Kidney tubule cell (primary cell): ENCODE measurements at regions not wholly inside any gene's neighbourhood (a gene's known extent, or its start where the extent isn't known, plus 50 kb on each side); places are given as distances from the start of the nearest gene placed in this dataset.
A peak's percentile ranks its signal among the peaks of the same experiment; 100 is the strongest.
"Not testable (repeated sequence)": the region's sequence is repeated elsewhere in the genome, so short reads cannot be mapped to it uniquely, and the experiment has no call there.

ENCODE experiments used
- DNase-seq: peaks from one replicate; pipeline ENCODE4 v3.0.0-alpha.2; 2018; ENCODE audit warnings: low spot score

DNA sequence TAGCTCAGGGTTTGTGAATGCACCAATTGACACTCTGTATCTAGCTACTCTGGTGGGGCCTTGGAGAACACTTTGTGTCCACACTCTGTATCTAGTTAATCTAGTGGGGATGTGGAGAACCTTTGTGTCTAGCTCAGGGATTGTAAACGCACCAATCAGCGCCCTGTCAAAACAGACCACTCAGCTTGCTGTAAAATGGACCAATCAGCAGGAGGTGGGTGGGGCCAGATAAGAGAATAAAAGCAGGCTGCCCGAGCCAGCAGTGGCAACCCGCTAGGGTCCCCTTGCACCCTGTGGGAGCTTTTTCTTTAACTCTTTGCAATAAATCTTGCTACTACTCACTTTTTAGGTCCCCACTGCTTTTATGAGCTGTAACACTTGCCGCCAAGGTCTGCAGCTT, 115.6 kb upstream of the MBNL1 start:
- DNase-seq = not testable (repeated sequence)

DNA sequence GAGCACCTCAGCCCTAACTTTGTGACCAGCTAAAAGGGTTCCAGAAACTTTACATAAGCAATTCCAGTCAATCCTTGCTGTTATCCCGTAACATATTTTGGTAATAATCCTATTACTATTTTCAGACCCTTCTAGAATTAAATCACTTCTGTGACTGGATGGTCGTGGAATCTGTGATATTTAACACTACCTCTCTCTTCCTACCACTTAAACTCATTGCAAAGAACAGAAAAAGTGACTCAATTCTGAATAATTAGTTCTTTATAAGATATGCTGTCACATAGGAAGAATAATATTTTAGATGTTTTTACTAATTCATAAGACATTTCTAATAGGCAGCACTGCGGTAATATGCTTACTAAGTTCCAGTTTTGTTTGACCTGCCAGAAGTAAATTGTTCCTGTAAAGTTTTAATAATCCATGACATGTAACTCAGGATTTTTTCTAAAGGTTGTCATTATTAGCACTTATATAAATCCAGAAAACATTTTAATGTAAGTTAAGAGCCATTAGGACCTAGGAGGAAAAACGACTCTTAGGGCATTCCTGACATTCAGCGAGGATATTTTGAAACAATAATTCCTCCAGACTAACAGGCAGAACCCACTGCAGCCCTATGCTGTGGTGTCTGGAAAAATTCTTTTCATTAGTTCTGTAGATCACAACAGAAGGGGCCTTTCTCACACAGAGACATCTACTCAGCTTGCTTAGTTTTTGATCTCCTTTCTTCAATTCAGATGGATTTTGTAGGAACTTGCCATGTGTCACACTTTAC, 113.3 kb upstream of the MBNL1 start:
- DNase-seq = no peak

DNA sequence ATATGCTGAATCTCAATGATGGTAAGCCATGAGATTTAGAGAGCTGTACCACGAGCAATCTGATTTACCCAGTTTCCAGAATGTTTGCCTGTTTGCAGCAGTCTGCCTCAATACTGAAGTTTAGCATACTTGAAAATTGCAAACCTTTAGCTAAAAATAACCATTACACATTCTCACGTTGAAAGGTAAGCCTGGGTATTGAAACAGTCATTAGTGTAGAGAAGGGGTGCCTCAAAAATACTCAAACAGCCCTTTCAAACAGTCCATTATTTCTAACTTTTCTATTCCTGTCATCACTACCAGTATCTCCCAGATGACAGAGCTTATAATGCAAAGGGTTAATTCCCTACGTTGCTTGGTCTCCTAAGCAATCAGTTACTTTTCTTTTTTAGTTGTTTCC, 111.8 kb upstream of the MBNL1 start:
- no peak for DNase-seq

DNA sequence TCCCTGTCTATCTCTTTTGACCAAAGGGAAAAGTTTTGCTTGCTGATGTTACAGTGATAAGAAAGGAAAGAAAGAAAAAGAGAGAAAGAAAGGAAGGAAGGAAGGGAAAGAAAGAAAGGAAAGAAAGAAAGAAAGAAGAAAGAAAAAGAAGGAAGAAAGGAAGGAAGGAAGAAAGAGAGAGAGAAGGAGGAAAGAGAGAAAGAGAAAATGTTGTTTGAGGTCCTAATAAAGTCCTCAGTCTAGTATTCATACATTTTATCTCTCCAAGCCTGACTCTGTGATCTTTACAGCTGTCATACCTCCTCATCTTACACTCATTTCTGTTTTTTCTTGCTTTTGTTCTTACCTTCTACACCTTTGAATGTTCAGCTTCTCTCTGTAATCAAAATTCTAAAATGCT, 111.4 kb upstream of the MBNL1 start:
- no peak for DNase-seq

DNA sequence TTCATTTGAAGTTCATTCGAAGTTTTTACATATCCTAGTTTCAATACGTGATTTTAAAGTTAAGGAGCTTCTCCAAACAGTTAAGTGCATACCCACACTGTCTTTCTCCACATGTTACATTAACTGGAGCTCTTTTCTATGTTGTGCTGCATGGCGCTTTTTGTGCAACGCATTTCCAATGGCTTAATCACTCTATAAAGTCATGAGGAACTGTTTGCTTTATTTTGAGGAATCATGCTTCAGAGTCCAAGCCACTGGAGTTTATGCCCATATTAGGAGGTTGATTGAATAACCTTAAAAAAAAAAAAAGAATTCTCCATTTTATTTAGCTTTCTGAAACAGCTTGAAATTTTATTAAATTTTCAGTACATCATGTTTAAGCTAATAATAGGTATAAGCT, 109.4 kb upstream of the MBNL1 start:
- peak; percentile 53 for DNase-seq

DNA sequence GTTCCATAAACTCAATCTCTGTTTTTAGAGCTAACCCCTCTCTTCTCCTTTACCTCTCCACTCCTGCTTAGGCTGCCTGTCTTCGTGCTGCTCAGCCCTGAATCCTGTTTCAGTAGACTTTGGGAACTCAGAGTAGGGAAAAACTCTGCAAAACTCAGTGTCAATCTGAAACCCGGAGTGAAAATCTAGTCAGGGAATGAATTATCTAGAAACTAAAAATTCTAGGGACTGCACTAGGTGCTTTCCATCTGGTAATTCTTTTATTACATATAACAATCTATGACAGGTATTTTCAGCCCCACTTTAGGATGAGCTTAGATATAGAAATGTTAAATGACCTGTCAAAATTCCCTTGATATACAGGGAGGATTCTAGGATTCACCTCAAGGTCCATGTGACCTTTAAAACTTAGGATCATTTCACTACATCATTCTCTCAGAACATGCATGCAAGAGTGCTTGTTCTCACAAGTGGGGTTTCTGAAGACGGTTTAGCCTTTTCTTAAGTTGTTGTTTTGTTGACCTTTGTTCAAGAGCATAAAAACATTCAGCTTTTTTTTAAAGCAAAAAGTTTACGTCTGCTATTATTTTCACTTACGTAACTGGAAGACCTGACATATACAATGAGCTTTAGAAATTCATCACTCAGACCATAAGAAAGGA, 108.2 kb upstream of the MBNL1 start:
- DNase-seq = no peak

DNA sequence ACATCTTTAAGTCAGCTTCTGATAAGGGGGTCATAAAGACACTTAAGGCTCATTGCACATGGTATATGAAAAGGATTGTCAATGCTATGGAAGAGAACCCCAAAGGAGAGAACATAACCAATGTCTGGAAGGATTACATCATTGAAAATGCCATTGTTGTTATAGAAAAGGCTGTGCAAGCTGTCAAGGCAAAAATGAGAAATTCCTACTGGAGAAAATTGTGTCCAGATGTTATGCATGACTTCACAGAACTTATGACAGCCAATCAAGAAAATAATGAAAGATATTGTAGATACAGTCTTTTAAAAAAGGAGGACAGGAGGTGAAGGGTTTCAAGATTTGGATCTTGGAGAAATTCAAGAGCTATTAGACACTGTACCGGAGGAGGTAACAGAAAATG, 96.3 kb upstream of the MBNL1 start:
- DNase-seq = no peak

DNA sequence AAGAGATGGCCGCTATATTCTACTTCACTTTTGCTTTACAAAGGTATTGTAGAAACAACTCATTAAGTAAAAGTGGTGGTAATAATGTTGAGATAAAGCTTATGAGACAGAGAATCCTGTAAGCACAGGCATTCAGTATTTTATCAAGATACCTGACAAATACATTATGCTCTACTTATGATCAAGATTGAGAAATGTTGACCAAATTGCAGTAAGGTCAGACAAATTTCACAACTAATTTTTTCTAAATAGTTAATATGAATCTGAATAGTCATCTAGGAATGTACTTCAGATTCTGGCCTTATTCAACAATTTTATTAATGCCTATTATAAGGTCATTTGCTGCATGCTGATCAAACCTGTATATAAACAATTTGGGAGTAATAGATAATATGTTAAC, 95.1 kb upstream of the MBNL1 start:
- no peak for DNase-seq

DNA sequence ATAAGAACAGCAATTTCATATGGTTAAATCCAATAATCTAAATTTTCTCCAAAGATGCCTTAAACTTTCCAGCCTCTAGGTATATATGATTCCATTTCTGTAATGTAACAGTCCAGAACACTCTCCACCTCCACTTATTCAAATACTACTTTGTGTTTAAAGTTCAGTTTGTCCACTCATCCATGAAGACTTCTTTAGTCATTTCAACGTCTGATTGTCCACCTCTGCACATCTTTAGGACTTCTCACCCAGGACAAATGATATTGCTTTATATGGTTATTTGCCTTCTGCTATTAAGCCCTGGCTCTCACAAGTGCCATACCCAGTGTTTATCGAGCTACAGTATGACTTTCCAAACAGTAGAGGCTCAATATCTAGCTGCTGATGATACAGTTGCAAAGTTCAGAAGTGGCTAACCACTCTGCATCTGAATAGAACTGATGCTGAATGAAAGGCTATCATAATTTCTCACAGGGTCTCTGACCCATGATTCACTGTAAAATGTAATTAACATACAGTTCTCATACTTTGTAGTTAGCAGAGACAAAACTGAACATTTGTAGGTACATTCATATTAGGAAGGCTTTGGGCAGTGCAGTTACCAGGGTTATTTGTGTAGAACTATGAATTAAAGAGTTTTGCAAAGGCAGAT, 93.7 kb upstream of the MBNL1 start:
- peak; percentile 35 for DNase-seq

DNA sequence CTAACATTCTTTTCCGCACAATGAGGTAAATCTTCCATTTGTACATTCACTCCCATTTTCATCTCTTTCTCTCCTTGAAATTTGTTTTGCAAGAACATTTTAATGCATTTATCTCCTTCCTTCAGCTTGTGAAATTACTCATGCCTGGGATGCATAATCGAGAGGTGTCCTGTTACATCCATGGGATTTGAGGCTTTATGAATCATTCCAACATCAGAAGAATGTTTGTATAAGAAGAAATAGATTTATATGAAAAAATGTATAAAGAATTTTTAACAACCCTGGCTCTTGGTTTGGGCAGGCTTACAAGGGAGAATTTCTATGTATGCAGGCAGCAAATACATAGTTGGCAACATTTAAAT, 93.2 kb upstream of the MBNL1 start:
- DNase-seq = peak; percentile 42

DNA sequence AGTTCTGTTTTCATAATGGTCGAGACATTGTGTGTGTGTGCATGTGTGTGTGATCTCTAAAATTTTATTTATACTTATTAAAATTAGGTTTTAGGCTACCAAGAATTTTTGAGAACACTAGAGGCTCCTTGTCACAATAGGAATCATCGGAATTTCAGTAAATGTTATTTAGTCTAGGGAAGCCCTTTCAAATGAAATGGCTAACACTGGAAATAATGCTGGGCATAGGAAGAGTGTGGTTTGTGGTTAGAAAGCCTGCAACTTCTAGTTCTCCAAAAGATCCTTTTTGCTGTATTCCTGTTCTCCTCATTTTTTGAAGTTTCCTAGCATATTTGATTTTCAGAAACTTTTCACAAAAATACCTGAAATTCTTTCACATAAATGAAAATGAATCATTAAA, 92.5 kb upstream of the MBNL1 start:
- no peak for DNase-seq

DNA sequence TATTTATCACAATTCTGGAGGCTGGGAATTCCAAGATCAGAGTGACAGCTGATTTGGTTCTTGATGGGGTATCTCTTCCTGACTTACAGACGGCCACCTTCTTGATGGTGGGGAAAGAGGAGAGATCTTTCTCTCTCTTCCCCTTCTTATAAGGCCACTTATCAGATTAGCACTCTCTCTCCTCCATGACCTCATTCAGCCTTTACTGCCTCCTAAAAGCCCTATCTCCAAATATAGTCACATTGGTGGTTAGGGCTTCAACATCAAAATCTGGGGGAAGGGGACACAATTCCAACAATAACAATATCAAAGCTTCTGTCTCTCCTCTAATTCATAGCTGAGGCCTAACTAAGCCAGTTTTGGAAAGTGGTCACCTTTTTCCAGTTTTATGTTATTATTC, 91.7 kb upstream of the MBNL1 start:
- DNase-seq = no peak

DNA sequence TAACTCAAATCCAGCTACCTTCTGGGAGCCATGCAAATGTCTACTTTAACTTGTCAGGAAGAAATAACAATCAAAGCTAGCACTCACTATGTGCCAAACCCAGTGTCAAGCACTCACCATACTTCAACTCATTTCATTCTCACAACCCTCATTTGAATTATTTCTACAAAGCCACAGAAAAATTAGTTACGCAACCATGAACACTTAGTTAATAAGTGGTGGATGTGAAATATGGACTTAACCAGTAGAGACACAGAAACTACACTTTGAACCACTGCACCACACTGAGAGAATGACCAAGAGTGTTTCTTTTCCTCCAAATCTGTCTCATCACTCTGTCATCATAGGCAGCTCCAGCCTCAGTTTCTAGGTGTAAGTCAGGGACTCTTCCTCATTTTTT, 91.0 kb upstream of the MBNL1 start:
- DNase-seq = peak; percentile 55

DNA sequence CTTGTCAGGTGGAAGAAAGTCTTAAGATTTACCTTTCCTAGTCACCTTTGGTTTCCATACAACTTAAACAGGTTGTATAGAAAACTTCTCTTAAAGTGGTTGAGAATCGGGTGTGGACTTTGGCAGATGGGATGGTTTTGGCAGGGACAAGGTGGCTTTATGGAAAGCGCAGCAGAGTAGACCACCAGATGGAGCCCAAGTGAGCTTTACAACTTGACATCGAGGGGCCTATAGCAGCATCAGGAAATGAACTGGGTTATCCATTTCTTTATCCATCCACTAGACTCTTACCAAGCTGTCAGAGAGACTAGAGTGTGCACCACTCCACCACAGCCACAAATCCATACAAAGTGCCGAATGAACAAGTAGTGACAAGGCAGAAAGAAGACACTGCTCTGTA, 85.3 kb upstream of the MBNL1 start:
- peak; percentile 25 for DNase-seq

DNA sequence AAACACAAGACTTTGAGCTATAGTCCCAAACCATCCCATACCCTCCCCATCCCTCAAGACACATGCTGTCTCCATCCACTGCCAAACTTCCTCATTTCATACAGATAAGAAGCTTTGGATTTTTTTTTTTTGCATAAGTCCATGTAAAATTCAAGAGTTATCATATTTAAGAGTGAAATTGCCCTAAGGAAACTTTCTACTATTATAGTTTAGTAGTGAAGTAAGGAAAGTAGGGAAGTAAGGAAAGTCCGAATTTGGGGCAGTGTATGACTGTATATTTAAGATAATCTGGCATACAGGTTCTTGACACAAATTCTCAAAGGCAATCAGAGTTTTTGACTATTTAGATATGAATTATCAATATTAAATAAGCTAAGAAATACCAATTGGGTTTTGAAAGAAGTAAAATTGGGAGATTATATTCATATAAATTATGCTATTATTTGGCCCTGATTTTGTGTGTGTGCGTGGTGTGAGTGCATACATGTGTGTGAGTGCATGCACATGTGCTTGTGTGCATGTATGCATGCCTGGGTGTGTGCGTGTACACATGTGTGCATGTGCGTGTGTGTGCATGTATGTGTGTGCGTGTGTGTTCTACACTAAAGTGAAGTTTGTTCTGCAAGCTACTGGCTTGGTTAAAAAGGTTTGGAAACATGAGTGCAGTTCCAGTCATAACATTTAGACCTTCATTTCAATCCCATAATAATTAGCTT, 83.6 kb upstream of the MBNL1 start:
- no peak for DNase-seq

DNA sequence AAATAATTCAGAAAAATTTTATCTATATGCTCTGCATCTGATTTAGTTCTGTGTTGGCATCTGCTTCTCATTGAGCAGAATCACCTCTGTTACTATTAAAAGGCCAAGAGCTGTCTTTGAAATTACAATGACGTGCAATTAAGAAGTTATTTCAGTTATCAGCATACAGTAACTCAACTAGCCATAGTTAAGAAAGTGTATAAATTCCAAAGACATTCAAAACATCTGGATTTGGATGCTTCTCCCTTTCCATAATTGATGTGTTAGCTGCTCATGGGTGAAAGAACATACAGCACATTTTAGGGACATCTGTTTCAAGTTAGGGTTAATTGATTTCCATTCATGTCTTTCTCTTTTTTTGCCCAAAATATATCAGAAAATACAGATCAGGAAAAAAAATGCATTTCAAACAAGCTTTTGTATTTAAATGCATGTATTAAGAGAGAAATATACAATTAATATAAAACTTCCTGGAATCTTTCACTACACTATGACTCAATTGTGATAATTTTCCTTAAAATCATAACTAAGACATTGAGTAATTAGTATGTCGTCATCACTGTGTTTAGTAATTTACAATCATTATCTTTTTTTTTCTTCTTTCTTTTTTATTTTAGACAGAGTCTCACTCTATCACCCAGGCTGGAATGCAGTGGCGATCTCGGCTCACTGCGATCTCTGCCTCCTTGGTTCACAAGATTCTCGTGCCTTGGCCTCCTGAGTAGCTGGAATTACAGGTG, 82.7 kb upstream of the MBNL1 start:
- no peak for DNase-seq

DNA sequence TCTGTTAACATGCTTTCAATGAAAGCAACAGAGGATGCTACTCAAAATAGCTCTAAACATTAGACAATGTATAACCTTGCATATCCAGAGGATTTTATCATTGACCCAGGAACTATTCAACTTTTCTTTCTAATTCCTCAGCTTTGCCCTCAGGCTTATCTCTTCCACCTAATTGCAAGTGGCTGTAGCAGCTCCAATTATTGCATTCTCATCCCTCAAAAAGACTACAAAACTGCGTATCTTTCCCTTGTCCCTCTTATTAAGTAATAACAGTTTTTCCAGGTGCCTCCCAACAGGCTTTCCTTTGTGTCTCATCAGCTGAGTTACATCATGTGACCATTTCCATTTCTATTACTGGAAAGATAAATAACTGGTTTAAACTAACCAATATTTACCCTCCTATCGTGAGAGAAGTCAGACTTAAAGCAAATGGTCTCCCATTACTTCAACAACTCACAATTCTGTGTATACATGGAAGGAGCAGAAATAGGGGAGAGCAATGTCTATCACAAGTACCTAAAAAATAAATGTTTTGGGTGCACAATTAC, 78.0 kb upstream of the MBNL1 start:
- DNase-seq = no peak

DNA sequence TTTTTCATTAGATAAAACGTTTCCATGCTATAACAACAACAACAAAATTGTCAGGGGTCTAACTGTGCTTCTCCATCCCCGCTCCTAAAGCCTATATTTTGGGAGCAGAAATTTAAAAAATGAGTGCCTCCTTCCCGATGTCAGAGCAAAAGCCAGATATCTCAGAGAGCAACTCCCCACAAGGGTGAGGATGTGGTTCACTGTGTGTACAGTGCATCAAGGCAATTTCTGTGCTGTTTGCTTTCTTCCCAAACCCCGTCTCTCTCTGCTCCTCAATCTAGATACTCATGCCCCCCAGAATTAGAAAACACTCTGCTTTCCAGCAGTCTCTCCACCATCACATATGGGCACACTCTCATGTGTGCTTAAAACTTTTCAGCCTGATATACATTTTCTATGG, 76.7 kb upstream of the MBNL1 start:
- DNase-seq = no peak

DNA sequence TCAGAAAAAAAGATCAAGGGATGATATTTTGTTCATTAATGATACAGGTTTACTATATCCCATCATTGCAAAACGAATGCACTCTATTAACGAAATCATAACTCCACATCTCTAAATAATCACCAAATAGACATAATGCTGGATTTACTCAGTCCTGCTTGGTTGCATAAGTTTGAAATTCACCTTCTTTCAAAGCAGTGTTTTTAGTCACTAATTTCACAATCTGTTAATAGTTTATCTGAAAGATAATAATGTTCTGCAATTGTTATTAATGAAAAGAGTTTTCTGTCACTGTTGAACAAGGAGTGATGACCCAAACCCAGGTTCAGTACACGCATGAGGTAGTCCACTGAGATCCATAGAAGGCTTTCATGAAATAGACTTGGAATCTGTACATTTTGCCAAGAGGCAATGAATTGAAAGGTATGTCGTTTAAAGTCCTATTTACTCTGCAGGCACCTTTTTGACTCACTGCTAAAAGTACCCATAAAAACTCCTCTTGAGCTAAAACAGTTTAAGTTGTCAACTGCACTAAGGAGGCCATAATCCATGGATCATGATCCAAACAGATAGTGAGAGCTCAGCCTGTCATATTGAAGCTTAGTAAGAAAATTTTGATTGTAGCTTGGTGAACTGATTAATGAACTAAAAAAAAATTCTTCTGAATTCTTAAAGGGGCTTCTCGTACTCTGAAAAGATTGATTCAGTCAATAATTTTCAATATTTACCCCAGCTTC, 75.6 kb upstream of the MBNL1 start:
- DNase-seq = no peak

DNA sequence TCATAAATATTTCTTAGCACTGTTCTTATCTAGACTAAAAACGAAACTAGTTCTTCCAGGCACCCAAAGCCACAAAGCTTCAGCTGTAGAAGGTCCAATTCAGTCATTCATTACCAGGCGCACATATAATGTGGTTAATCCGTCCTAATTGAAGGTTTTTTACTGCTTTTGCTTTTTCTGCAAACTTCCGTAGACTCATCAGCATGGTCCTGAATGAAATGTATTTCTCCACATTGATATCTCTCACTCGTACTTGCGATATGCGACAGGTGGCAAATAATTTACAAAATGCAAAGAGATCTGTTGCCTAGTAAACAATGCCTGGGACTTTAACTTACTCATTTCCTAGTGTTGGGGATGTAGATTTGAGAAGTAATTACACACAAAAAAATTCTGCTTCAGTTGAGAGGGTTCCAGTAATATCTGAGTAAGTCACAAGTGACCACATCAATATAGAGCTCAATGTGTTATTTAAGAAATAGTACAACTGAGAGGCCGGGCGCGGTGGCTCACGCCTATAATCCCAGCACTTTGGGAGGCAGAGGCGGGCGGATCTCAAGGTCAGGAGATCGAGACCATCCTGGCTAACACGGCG, 75.0 kb upstream of the MBNL1 start:
- no peak for DNase-seq

DNA sequence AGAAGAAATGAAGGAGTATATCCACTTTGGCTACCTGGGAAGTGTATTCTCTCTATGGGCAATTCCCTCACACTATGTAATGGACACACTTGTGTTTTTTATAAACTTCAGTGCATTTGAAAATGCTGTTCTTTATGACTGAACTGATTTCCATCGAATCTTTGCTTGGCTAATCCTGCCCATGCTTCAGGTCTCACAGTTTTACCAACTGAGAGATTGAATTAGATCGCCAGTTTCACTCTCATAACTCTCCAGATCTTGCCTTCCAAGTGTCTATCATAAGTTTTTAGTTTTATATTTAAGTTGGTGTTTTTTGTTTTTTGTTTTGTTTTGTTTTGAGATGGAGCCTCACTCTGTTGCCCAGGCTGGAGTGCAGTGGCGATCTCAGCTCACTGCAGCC, 73.5 kb upstream of the MBNL1 start:
- DNase-seq = no peak
